ENCODE measurements at regions not wholly inside any gene's neighbourhood (a gene's known extent, or its start where the extent isn't known, plus 50 kb on each side); places are given as distances from the start of the nearest gene placed in this dataset.

DNA sequence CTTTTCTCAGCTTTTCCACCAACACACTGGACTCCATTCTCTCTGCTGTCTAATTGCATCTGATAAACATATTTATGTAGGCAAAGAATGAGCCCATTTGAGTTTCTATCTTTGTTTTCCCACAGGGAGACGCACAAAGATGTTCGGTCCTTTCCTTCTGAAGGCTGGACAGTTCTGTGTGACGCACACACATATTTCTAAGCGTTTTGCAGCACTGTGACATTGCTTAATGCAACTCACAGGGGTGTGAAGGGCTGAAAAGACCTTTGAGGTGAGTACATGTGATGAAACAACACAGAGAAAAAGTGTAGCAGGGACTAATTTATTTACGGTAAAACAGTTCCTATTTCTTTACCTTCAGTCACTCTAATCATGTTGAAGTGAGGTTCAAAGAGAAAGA is 323.1 kb upstream of the RUNX1 start:
- no peaks in the 10 kb centered on the region for H3K9me3 ChIP-seq
- intact Hi-C loops (cut with DNase I), result no loop called here
- no peaks in the 10 kb centered on the region for H3K4me1 ChIP-seq
- H3K4me3 ChIP-seq, result no peak overlapping the region
- no peaks in the 10 kb centered on the region for H3K27me3 ChIP-seq
- H3K36me3 ChIP-seq, result no peaks in the 10 kb centered on the region
- H3K27ac ChIP-seq, result no peak overlapping the region
- ATAC-seq (no peak), DNase-seq (no peak)
- TF ChIP-seq POLR2A (IDR thresholded peaks at IDR 0.05), result no peak
- TF ChIP-seq, protein P1, sequence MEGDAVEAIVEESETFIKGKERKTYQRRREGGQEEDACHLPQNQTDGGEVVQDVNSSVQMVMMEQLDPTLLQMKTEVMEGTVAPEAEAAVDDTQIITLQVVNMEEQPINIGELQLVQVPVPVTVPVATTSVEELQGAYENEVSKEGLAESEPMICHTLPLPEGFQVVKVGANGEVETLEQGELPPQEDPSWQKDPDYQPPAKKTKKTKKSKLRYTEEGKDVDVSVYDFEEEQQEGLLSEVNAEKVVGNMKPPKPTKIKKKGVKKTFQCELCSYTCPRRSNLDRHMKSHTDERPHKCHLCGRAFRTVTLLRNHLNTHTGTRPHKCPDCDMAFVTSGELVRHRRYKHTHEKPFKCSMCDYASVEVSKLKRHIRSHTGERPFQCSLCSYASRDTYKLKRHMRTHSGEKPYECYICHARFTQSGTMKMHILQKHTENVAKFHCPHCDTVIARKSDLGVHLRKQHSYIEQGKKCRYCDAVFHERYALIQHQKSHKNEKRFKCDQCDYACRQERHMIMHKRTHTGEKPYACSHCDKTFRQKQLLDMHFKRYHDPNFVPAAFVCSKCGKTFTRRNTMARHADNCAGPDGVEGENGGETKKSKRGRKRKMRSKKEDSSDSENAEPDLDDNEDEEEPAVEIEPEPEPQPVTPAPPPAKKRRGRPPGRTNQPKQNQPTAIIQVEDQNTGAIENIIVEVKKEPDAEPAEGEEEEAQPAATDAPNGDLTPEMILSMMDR (IDR thresholded peaks at IDR 0.05), result no peak
- 90% methylated on average over 5 of the region's 5 CpGs for WGBS (ENCODE audit: insufficient coverage, low coverage, low lambda C conversion rate, missing lambda C conversion rate)

DNA sequence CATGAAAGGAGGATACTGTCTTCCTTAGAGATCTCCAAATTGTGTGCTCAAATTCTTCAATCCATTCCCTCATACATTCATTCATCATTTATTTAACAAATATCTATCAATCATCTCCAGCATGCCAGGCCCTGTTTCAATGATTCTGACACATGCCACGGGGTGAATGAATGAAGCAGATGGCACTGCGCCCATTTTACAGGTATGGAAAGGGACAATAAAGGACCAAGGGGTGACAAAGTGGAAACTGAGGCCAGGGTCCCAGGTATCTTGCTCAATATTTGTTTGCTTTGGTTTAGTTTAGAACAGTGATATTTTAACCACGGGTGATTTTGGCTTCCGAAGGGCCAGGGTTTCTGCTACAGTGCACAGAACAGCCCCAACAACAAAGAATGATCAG is 321.6 kb upstream of the RUNX1 start:
- WGBS (ENCODE audit: insufficient coverage, low coverage, low lambda C conversion rate, missing lambda C conversion rate), result 70% methylated on average over 4 of the region's 4 CpGs
- TF ChIP-seq, protein P1 (IDR thresholded peaks at IDR 0.05), result no peak
- no peak for TF ChIP-seq POLR2A (IDR thresholded peaks at IDR 0.05)
- Histone ChIP-seq H3K27me3 (no peaks in the 10 kb centered on the region), H3K27ac (no peak overlapping the region), H3K9me3 (no peaks in the 10 kb centered on the region), H3K36me3 (no peaks in the 10 kb centered on the region), H3K4me1 (no peaks in the 10 kb centered on the region), H3K4me3 (no peak overlapping the region)
- DNase-seq, result no peak
- intact Hi-C loops (cut with DNase I), result no loop called here
- ATAC-seq, result no peak

DNA sequence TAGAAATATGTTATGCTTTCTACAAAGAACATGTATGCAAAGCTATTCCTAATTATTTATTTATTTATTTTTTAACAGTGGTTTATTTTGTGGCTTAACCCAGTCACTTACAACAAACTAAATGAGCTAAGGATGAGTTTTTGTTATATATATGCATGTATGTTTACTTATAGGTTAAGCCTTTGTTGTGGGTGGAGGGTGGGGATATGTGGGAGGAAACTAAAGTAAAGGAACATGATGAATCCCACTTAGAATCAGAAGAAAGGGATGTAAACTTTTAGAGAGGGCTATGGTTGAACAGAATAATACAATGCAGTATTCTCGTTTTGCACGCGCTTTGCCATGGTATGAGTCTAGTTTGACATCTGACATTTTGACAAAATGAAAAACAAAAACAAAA is 321.0 kb upstream of the RUNX1 start:
- Histone ChIP-seq H3K27ac (no peak overlapping the region), H3K36me3 (no peaks in the 10 kb centered on the region), H3K4me1 (no peaks in the 10 kb centered on the region), H3K9me3 (no peaks in the 10 kb centered on the region), H3K27me3 (no peaks in the 10 kb centered on the region), H3K4me3 (no peak overlapping the region)
- DNase-seq (no peak), ATAC-seq (no peak)
- WGBS (ENCODE audit: insufficient coverage, low coverage, low lambda C conversion rate, missing lambda C conversion rate), result 97% methylated on average over 3 of the region's 3 CpGs
- TF ChIP-seq POLR2A (IDR thresholded peaks at IDR 0.05), result no peak
- TF ChIP-seq, protein P1 (IDR thresholded peaks at IDR 0.05), result no peak
- intact Hi-C loops (cut with DNase I), result no loop called here

DNA sequence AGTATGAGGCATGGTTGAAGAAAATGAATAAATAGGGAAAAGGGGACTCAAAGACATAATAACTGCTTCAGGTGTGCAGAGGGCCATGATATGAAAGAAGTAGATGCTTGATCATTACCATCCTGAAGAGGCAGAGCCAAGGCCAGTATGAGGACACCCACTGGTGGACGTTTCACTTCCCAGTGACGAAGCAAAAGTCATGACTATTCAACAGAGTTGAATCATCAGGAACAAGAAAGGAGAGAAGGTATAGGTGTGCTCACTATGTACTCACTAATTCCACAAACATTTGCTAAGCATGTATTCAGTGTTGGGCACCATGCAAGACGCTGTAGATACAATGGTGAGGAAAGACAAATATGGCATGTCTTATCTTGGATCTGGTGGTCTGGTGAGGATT is 319.2 kb upstream of the RUNX1 start:
- no peak for ATAC-seq

More for the DNA sequence above, 319.2 kb upstream of the RUNX1 start:
- Histone ChIP-seq H3K27ac (no peak overlapping the region), H3K36me3 (no peaks in the 10 kb centered on the region), H3K4me3 (no peak overlapping the region), H3K27me3 (no peaks in the 10 kb centered on the region), H3K9me3 (no peaks in the 10 kb centered on the region), H3K4me1 (no peaks in the 10 kb centered on the region)
- no peak for TF ChIP-seq POLR2A (IDR thresholded peaks at IDR 0.05)
- TF ChIP-seq, protein P1 (IDR thresholded peaks at IDR 0.05), result no peak
- WGBS (ENCODE audit: insufficient coverage, low coverage, low lambda C conversion rate, missing lambda C conversion rate), result 54% methylated on average over 3 of the region's 3 CpGs
- intact Hi-C loops (cut with DNase I), result no loop called here
- DNase-seq, result no peak
